Breast epithelium (tissue), 4 donors: ENCODE measurements at regions not wholly inside any gene's neighbourhood (a gene's known extent, or its start where the extent isn't known, plus 50 kb on each side); places are given as distances from the start of the nearest gene placed in this dataset.

Experiments used
- DNase-seq, 2 donors: peaks; one replicate each; pipeline ENCODE4 v3.0.0-alpha.2; 2019; ENCODE audit warnings: low spot score in 2 of 2
- H3K27ac ChIP-seq, 2 donors: fragments of 200-600 bp; sonication (generic) in 1 of 2; one replicate each; pipeline ENCODE4 v1.5.1; 2016 to 2019; ENCODE audit warnings: mild to moderate bottlenecking in 1 of 2
- H3K27me3 ChIP-seq, 2 donors: fragments of 200-600 bp; sonication (generic) in 1 of 2; one replicate each; pipeline versions ENCODE4 v1.5.1 to v1.6.0; 2017 to 2019; ENCODE audit warnings: control low read depth in 1 of 2, mild to moderate bottlenecking in 1 of 2
- H3K36me3 ChIP-seq: fragments of 200-600 bp; one replicate; pipeline ENCODE4 v1.5.1; 2019
- H3K4me1 ChIP-seq, 2 donors: fragments of 200-600 bp; sonication (generic); one replicate each; pipeline ENCODE4 v1.5.1; 2016 to 2019; ENCODE audit warnings: control low read depth in 1 of 2
- H3K4me3 ChIP-seq, 3 donors: fragments of 200-600 bp; sonication (generic); 1 replicate in 2 of 3; 2 replicates in 1 of 3; pipeline ENCODE4 v1.5.1; 2016 to 2019; ENCODE audit warnings: mild to moderate bottlenecking in 3 of 3, moderate library complexity in 2 of 3
- H3K9me3 ChIP-seq, 2 donors: fragments of 200-600 bp; sonication (generic) in 1 of 2; one replicate each; pipeline ENCODE4 v1.5.1; 2016 to 2019; ENCODE audit warnings: control low read depth in 1 of 2
- CTCF ChIP-seq, 3 donors: fragments of 450-650 bp; IDR thresholded peaks; one replicate each; pipeline ENCODE4 v1.5.1; 2016 to 2017; ENCODE audit warnings: antibody characterized with exemption in 3 of 3, mild to moderate bottlenecking in 3 of 3, moderate library complexity in 3 of 3
- POLR2A ChIP-seq: fragments of 450-650 bp; IDR thresholded peaks from one replicate; pipeline ENCODE4 v1.6.1; 2016; ENCODE audit warnings: antibody characterized with exemption, mild to moderate bottlenecking, moderate library complexity
- POLR2AphosphoS5 ChIP-seq, 3 donors: sonication (generic); formaldehyde crosslinking; IDR thresholded peaks; one replicate each; pipeline ENCODE4 v1.6.1; 2017; ENCODE audit warnings: antibody characterized with exemption in 3 of 3
- intact Hi-C: fragments of 100-400 bp; cut with DNase I; formaldehyde crosslinking; loops from one replicate; pipeline ENCODE4 v1.15.1; 2023; ENCODE audit warnings: low total_unique reads

- Histone ChIP-seq H3K27me3 (peaks cover 0 to 14% of the 10 kb centered on the region in 2 donors), H3K4me1 (no peaks in the 10 kb centered on the region), H3K36me3 (no peaks in the 10 kb centered on the region), H3K27ac (no peak overlapping the region), H3K4me3 (no peak overlapping the region), H3K9me3 (peaks cover 0 to 15% of the 10 kb centered on the region in 2 donors)
- no peak for TF ChIP-seq POLR2A
- TF ChIP-seq CTCF (IDR thresholded peaks at IDR 0.05), result no peak
- TF ChIP-seq POLR2AphosphoS5 (IDR thresholded peaks at IDR 0.05), result no peak
- no peak for DNase-seq
- intact Hi-C loops, result no loop called here
Measured at GRCh38 chr11:45440111-45440510, 154.0 kb upstream of the SYT13 start.

- H3K4me3 ChIP-seq, result no peak overlapping the region
- no peak for TF ChIP-seq CTCF (IDR thresholded peaks at IDR 0.05)
- TF ChIP-seq POLR2AphosphoS5 (IDR thresholded peaks at IDR 0.05), result no peak
- TF ChIP-seq POLR2A, result no peak
- H3K9me3 ChIP-seq, result peaks cover 0 to 15% of the 10 kb centered on the region in 2 donors
- intact Hi-C loops, result no loop called here
- H3K36me3 ChIP-seq, result no peaks in the 10 kb centered on the region
- no peaks in the 10 kb centered on the region for H3K4me1 ChIP-seq
- no peak overlapping the region for H3K27ac ChIP-seq
- peaks cover 0 to 15% of the 10 kb centered on the region in 2 donors for H3K27me3 ChIP-seq
- DNase-seq, result no peak
Measured at GRCh38 chr11:45436966-45437365, 150.8 kb upstream of the SYT13 start.

DNA sequence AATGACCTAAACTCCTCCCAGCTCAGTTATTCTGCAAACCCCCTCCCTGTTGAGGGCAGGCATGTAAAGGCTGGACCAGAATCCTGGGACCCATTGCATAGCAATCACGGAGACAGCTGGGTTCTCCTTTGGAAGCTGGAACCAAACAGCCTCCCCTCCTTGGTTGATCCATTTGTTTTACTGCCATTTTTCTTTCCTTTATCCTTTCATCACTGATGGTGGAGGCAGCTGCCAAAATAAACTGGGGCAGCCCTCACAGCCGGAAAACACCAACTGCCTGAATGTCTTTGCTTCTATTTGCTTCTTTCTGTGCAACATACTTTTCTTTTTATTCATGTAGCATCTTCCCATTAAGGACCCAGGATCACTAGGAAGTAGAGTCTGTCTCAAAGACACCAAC is 150.0 kb upstream of the SYT13 start:
- TF ChIP-seq POLR2A, result no peak
- intact Hi-C loops, result no loop called here
- no peak overlapping the region for H3K4me3 ChIP-seq
- DNase-seq, result no peak
- H3K9me3 ChIP-seq, result peaks cover 0 to 15% of the 10 kb centered on the region in 2 donors
- no peaks in the 10 kb centered on the region for H3K36me3 ChIP-seq
- no peak overlapping the region for H3K27ac ChIP-seq
- H3K4me1 ChIP-seq, result no peaks in the 10 kb centered on the region
- peaks cover 0 to 15% of the 10 kb centered on the region in 2 donors for H3K27me3 ChIP-seq

DNA sequence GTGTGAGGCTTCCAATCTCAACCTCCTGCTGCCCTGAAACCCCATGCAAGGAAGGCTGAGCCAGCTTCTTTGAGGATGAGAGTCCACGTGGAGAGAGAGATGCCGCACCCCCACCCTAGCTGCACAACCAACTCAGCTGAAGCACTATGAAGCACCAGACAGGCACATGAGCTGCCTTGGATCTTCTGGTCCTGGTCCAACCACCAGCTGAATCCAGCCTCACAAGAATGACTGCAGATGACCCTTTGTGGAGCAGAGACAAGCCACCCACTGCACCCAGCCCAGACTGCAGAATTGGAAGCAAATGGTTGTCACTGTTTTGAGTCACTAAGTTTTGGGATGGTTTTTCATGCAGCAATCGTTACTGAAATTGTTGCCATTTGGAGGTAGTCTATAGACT is 149.6 kb upstream of the SYT13 start:
- Histone ChIP-seq H3K9me3 (peaks cover 0 to 15% of the 10 kb centered on the region in 2 donors), H3K27ac (no peak overlapping the region), H3K4me1 (no peaks in the 10 kb centered on the region), H3K4me3 (no peak overlapping the region), H3K27me3 (peaks cover 0 to 15% of the 10 kb centered on the region in 2 donors), H3K36me3 (no peaks in the 10 kb centered on the region)
- DNase-seq, result no peak
- intact Hi-C loops, result no loop called here
- no peak for TF ChIP-seq POLR2A
- no peak for TF ChIP-seq CTCF (IDR thresholded peaks at IDR 0.05)
- no peak for TF ChIP-seq POLR2AphosphoS5 (IDR thresholded peaks at IDR 0.05)

DNA sequence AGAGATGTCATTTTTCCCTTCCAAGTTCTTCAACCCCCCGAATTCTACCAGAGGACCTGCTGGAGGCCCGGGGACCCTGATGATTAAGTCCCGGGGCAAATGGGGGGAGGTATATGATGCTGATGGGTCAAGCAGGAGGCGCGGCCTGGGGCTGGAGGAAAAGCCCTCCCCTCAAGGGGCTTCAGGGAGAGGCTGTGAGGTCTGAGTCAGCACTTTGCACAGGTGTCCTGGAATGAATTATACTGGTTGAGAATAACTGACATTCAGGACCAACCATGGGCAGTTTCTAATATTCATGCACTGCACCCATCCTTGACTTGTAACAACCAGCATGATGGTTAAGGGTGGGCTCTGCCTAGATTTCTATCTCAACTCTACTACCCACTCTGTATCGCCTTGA is 146.8 kb upstream of the SYT13 start:
- no peaks in the 10 kb centered on the region for H3K4me1 ChIP-seq
- no peak for DNase-seq
- no peaks in the 10 kb centered on the region for H3K36me3 ChIP-seq
- intact Hi-C loops, result no loop called here
- H3K4me3 ChIP-seq, result no peak overlapping the region
- no peak overlapping the region for H3K27ac ChIP-seq
- H3K9me3 ChIP-seq, result no peaks in the 10 kb centered on the region
- H3K27me3 ChIP-seq, result peaks cover 0 to 15% of the 10 kb centered on the region in 2 donors
- TF ChIP-seq POLR2AphosphoS5 (IDR thresholded peaks at IDR 0.05) (no peak), CTCF (IDR thresholded peaks at IDR 0.05) (no peak), POLR2A (no peak)

GRCh38 chr11:45432100-45432499 is 146.0 kb upstream of the SYT13 start:
- intact Hi-C loops, result no loop called here

More at GRCh38 chr11:45432100-45432499, 146.0 kb upstream of the SYT13 start:
- no peak for TF ChIP-seq POLR2A
- no peak for TF ChIP-seq POLR2AphosphoS5 (IDR thresholded peaks at IDR 0.05)
- no peak for TF ChIP-seq CTCF (IDR thresholded peaks at IDR 0.05)
- DNase-seq, result no peak
- H3K4me1 ChIP-seq, result no peaks in the 10 kb centered on the region
- H3K9me3 ChIP-seq, result no peaks in the 10 kb centered on the region
- H3K27me3 ChIP-seq, result peaks cover 0 to 21% of the 10 kb centered on the region in 2 donors
- H3K36me3 ChIP-seq, result no peaks in the 10 kb centered on the region
- no peak overlapping the region for H3K27ac ChIP-seq
- H3K4me3 ChIP-seq, result no peak overlapping the region
